Transverse colon (tissue), 4 donors: ENCODE measurements at regions not wholly inside any gene's neighbourhood (a gene's known extent, or its start where the extent isn't known, plus 50 kb on each side); places are given as distances from the start of the nearest gene placed in this dataset.

Experiments
- DNase-seq: peaks from one replicate; pipeline ENCODE4 v3.0.0-alpha.2; 2019
- H3K27ac ChIP-seq, 4 donors: fragments of 200-600 bp; sonication (generic); 2 replicates each; pipeline ENCODE4 v1.5.1; 2016 to 2018; ENCODE audit warnings: inconsistent platforms in 4 of 4
- H3K27me3 ChIP-seq: fragments of 200-600 bp; sonication (generic); 2 replicates; pipeline ENCODE4 v1.5.1; 2017; ENCODE audit warnings: inconsistent platforms
- H3K36me3 ChIP-seq, 4 donors: fragments of 200-600 bp; sonication (generic); 2 replicates each; pipeline ENCODE4 v1.5.1; 2017 to 2019; ENCODE audit warnings: inconsistent platforms in 4 of 4
- H3K4me1 ChIP-seq, 4 donors: fragments of 200-600 bp; sonication (generic); 2 replicates each; pipeline ENCODE4 v1.5.1; 2017 to 2020; ENCODE audit warnings: inconsistent platforms in 4 of 4
- H3K4me3 ChIP-seq, 4 donors: fragments of 200-600 bp; sonication (generic); 1 replicate in 1 of 4; 2 replicates in 3 of 4; pipeline versions ENCODE4 v1.5.1 to v1.6.1; 2017 to 2019; ENCODE audit warnings: inconsistent platforms in 4 of 4
- H3K9me3 ChIP-seq, 2 donors: fragments of 200-600 bp; sonication (generic); 2 replicates each; pipeline ENCODE4 v1.5.1; 2017 to 2019; ENCODE audit warnings: inconsistent platforms in 2 of 2
- EP300 ChIP-seq: sonication (generic); formaldehyde crosslinking; IDR thresholded peaks from one replicate; pipeline ENCODE4 v1.6.1; 2017; ENCODE audit warnings: antibody characterized with exemption, low read depth
- POLR2A ChIP-seq: fragments of 450-650 bp; IDR thresholded peaks from one replicate; pipeline ENCODE4 v1.6.1; 2016; ENCODE audit warnings: antibody characterized with exemption, mild to moderate bottlenecking, moderate library complexity
- POLR2AphosphoS5 ChIP-seq, 3 donors: sonication (generic); formaldehyde crosslinking; IDR thresholded peaks; one replicate each; pipeline ENCODE4 v1.6.1; 2016; ENCODE audit warnings: antibody characterized with exemption in 3 of 3
- WGBS, 2 donors: methylation state at CpG; one replicate each; pipeline ENCODE4 v1.1.5; 2018; ENCODE audit warnings: low coverage in 1 of 2; 5-methylcytosine and 5-hydroxymethylcytosine counted together
- in situ Hi-C, 4 donors: fragments of 200-750 bp; cut with MboI; loops; one replicate each; pipeline versions ENCODE4 v1.15.0 to v1.15.1; 2017; ENCODE audit warnings: low sequenced_read_pairs in 3 of 4, low pct_ligation_motif_present in 1 of 4, low pct_unique_long_range_greater_than_20kb in 1 of 4
- intact Hi-C: fragments of 100-400 bp; cut with DNase I; formaldehyde crosslinking; loops from one replicate; pipeline ENCODE4 v1.15.1; 2023; ENCODE audit warnings: low total_unique reads
- TF ChIP-seq, protein P1 (sequence below), 5 experiments: fragments of 200-600 bp in 3 of 5; fragments of 450-650 bp in 2 of 5; sonication (generic) in 3 of 5; IDR thresholded peaks; 1 replicate in 2 of 5; 2 replicates in 3 of 5; pipeline ENCODE4 v1.5.1; 2016 to 2017; ENCODE audit warnings: antibody characterized with exemption in 5 of 5, inconsistent platforms in 3 of 5, mild to moderate bottlenecking in 2 of 5, moderate library complexity in 1 of 5

DNA sequence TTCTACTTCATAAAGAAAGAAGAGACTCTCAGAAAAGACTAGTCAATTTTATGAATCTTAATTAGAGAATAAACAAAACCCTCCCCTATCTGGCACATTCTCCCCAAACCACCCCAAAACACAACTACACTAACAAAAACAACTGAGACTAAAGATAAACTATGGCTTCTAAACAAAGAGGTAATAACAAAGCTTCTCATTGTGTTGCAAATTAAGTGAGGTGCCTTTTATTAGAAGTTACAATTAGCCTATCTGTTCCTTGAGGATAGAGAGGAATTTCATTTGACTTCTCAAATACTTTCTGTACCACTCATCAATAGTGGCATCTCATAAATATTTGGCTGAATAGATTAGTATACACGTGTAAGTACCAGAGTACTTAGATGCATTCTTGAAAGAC is 1196.2 kb downstream of the PCDH9 start:
- H3K9me3 ChIP-seq = no peaks in the 10 kb centered on the region
- H3K4me1 ChIP-seq = peaks cover 0 to 12% (median 3%) of the 10 kb centered on the region in 4 donors
- intact Hi-C loops = no loop called here
- 74 to 100% methylated on average over 1 of the region's 1 CpG for WGBS, 2 donors
- H3K36me3 ChIP-seq = no peaks in the 10 kb centered on the region
- TF ChIP-seq EP300 = no peak
- TF ChIP-seq POLR2AphosphoS5 (IDR thresholded peaks at IDR 0.05) = no peak
- TF ChIP-seq POLR2A = no peak
- TF ChIP-seq, protein P1, sequence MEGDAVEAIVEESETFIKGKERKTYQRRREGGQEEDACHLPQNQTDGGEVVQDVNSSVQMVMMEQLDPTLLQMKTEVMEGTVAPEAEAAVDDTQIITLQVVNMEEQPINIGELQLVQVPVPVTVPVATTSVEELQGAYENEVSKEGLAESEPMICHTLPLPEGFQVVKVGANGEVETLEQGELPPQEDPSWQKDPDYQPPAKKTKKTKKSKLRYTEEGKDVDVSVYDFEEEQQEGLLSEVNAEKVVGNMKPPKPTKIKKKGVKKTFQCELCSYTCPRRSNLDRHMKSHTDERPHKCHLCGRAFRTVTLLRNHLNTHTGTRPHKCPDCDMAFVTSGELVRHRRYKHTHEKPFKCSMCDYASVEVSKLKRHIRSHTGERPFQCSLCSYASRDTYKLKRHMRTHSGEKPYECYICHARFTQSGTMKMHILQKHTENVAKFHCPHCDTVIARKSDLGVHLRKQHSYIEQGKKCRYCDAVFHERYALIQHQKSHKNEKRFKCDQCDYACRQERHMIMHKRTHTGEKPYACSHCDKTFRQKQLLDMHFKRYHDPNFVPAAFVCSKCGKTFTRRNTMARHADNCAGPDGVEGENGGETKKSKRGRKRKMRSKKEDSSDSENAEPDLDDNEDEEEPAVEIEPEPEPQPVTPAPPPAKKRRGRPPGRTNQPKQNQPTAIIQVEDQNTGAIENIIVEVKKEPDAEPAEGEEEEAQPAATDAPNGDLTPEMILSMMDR (IDR thresholded peaks at IDR 0.05) = no peak
- H3K27ac ChIP-seq = no peak overlapping the region
- no peak overlapping the region for H3K4me3 ChIP-seq
- DNase-seq = no peak
- in situ Hi-C loops = no loop called here
- H3K27me3 ChIP-seq = no peaks in the 10 kb centered on the region

DNA sequence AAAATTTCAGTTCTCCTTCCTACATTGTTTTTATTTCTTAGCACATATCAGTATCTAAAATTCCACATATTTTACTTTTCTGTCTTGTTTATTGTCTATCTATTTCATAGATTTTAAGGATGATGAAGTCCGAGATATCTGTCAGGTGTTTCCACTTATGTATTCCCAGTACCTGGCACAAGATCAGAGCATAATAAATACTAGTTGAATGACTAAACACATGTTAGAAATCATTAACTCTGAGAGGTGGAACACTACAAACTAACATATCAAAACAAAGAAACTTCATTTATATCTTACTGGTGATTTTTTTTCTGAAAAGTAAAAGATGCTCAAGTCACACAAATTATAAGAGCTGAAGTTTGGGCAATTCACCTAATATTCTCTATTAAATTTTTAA is 1208.3 kb downstream of the PCDH9 start:
- 52 to 77% methylated on average over 1 of the region's 1 CpG for WGBS, 2 donors
- Histone ChIP-seq H3K36me3 (no peaks in the 10 kb centered on the region), H3K4me3 (no peak overlapping the region), H3K9me3 (no peaks in the 10 kb centered on the region), H3K27ac (no peak overlapping the region), H3K27me3 (no peaks in the 10 kb centered on the region), H3K4me1 (no peaks in the 10 kb centered on the region)
- in situ Hi-C loops = no loop called here
- intact Hi-C loops = no loop called here
- TF ChIP-seq POLR2AphosphoS5 (IDR thresholded peaks at IDR 0.05) = no peak
- no peak for TF ChIP-seq POLR2A
- TF ChIP-seq EP300 = no peak
- TF ChIP-seq, protein P1 (IDR thresholded peaks at IDR 0.05) = no peak
- no peak for DNase-seq

DNA sequence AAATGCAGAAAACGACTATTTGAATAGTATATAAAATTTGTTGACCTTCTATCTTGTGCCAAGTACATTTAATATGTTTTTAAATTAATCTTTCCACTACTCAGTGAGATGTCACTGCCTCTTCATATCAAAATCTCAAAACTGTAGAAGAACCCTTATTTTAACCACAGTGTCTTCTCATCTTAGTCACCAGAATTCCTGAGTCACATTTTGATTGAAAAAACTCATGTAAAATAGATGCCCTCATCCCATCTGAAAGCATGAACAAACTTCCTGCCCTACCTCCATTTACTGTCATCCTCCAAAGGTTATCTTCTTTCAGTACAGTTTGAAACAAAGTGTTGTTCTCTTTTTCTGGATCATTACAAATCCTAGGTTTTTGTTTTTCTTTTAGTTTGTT is 1215.4 kb downstream of the PCDH9 start:
- in situ Hi-C loops = no loop called here
- Histone ChIP-seq H3K27me3 (no peaks in the 10 kb centered on the region), H3K27ac (no peak overlapping the region), H3K36me3 (no peaks in the 10 kb centered on the region), H3K4me3 (no peak overlapping the region), H3K4me1 (no peaks in the 10 kb centered on the region), H3K9me3 (no peaks in the 10 kb centered on the region)
- intact Hi-C loops = no loop called here
- no peak for DNase-seq
- TF ChIP-seq POLR2A (no peak), POLR2AphosphoS5 (IDR thresholded peaks at IDR 0.05) (no peak), EP300 (no peak)
- TF ChIP-seq, protein P1 (IDR thresholded peaks at IDR 0.05) = no peak
- 36 to 50% methylated on average over 1 of the region's 1 CpG for WGBS, 2 donors

DNA sequence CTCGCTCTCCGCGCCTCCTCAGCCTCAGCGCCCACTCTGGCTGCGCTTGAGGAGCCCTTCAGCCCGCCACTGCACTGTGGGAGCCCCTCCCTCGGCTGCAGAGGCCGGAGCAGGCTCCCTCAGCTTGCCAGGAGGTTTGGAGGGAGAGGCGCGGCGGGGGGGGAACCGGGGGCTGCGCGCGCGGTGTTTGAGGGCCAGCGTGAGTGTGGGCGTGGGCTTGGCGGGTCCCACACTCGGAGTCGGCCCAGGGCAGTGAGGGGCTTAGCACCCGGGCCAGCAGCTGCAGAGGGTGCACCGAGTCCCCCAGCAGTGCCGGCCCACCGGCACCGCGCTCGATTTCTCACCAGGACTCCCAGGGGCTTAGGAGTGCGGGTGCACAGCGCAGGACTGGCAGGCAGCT is 1220.9 kb downstream of the PCDH9 start:
- intact Hi-C loops (no loop called here), in situ Hi-C loops (no loop called here)
- Histone ChIP-seq H3K27ac (no peak overlapping the region), H3K9me3 (no peaks in the 10 kb centered on the region), H3K36me3 (no peaks in the 10 kb centered on the region), H3K4me1 (no peaks in the 10 kb centered on the region), H3K4me3 (no peak overlapping the region), H3K27me3 (no peaks in the 10 kb centered on the region)
- 91% methylated on average over 25 of the region's 30 CpGs; no CpG with 5 or more reads in 1 of the 2 donors for WGBS, 2 donors
- no peak for DNase-seq
- no peak for TF ChIP-seq POLR2AphosphoS5 (IDR thresholded peaks at IDR 0.05)
- TF ChIP-seq, protein P1 (IDR thresholded peaks at IDR 0.05) = no peak
- TF ChIP-seq EP300 = no peak
- no peak for TF ChIP-seq POLR2A
